Stimulated activated CD4-positive, alpha-beta T cell treated with anti-CD3 and anti-CD28 coated beads, Interleukin-4, amount 100 ng/mL, for 4 hours (primary cell): ENCODE measurements at regions not wholly inside any gene's neighbourhood (a gene's known extent, or its start where the extent isn't known, plus 50 kb on each side); places are given as distances from the start of the nearest gene placed in this dataset.
A peak's percentile ranks its signal among the peaks of the same experiment; 100 is the strongest.
"Not testable (repeated sequence)": the region's sequence is repeated elsewhere in the genome, so short reads cannot be mapped to it uniquely, and the experiment has no call there.

Source experiments
- DNase-seq, 2 experiments: peaks; one replicate each; pipeline ENCODE4 v3.0.0-alpha.2; 2020

- DNase-seq: no peak
Observed at GRCh38 chr17:68780596-68780995, 174.6 kb downstream of the ABCA8 start.

GRCh38 chr17:68778726-68779125 is 176.5 kb downstream of the ABCA8 start:
- DNase-seq: no peak

GRCh38 chr17:68777856-68778694 is 176.9 kb upstream of the FAM20A start:
- no peak for DNase-seq

- DNase-seq: no peak
Observed at GRCh38 chr17:68777243-68777855, 176.2 kb upstream of the FAM20A start.

- DNase-seq: no peak
Observed at GRCh38 chr17:68776451-68776850, 175.3 kb upstream of the FAM20A start.

- no peak for DNase-seq
Observed at GRCh38 chr17:68775969-68776368, 174.8 kb upstream of the FAM20A start.

GRCh38 chr17:68775318-68775717 is 174.2 kb upstream of the FAM20A start:
- no peak for DNase-seq

- no peak for DNase-seq
Observed at GRCh38 chr17:68771867-68772515, 170.8 kb upstream of the FAM20A start.

GRCh38 chr17:68768804-68769203 is 167.6 kb upstream of the FAM20A start:
- DNase-seq: no peak

- no peak for DNase-seq
Observed at GRCh38 chr17:68766640-68767039, 165.5 kb upstream of the FAM20A start.

GRCh38 chr17:68763562-68763961 is 162.4 kb upstream of the FAM20A start:
- no peak for DNase-seq

- no peak for DNase-seq
Observed at GRCh38 chr17:68762911-68763310, 161.7 kb upstream of the FAM20A start.

GRCh38 chr17:68760141-68760475 is 158.9 kb upstream of the FAM20A start:
- no peak for DNase-seq

- peak; percentile 5 to 11 for DNase-seq
Observed at GRCh38 chr17:68759343-68760140, 158.4 kb upstream of the FAM20A start.

GRCh38 chr17:68759002-68759342 is 157.8 kb upstream of the FAM20A start:
- no peak for DNase-seq

- DNase-seq: not testable (repeated sequence)
Observed at GRCh38 chr17:68757866-68758757, 156.9 kb upstream of the FAM20A start.

- DNase-seq: no peak
Observed at GRCh38 chr17:68753985-68754769, 153.0 kb upstream of the FAM20A start.

- DNase-seq: no peak
Observed at GRCh38 chr17:68750208-68750562, 149.0 kb upstream of the FAM20A start.

- no peak for DNase-seq
Observed at GRCh38 chr17:68749349-68750207, 148.4 kb upstream of the FAM20A start.

GRCh38 chr17:68748381-68748780 is 147.2 kb upstream of the FAM20A start:
- no peak for DNase-seq
